GM18511 (cell line): ENCODE measurements at regions not wholly inside any gene's neighbourhood (a gene's known extent, or its start where the extent isn't known, plus 50 kb on each side); places are given as distances from the start of the nearest gene placed in this dataset.
"Not testable (repeated sequence)": the region's sequence is repeated elsewhere in the genome, so short reads cannot be mapped to it uniquely, and the experiment has no call there.

Experiments used
- ATAC-seq: cut with Tn5 transposase; IDR thresholded peaks from one replicate; pipeline ENCODE4 v1.9.1; 2021; ENCODE audit warnings: mild to moderate bottlenecking, moderate library complexity; ENCODE audit not compliant: unreplicated experiment

GRCh38 chr12:19624491-19624890, 185.2 kb downstream of the AEBP2 start:
- no peak for ATAC-seq

GRCh38 chr12:19625551-19625950, 186.3 kb downstream of the AEBP2 start:
- not testable (repeated sequence) for ATAC-seq

- ATAC-seq = no peak
These were observed 188.4 kb downstream of the AEBP2 start for GRCh38 chr12:19627719-19628118.

- no peak for ATAC-seq
These were observed 191.2 kb downstream of the AEBP2 start for GRCh38 chr12:19630536-19630935.

- ATAC-seq = no peak
These were observed 193.9 kb downstream of the AEBP2 start for GRCh38 chr12:19633194-19633593.

- no peak for ATAC-seq
These were observed 194.3 kb downstream of the AEBP2 start for GRCh38 chr12:19633641-19634040.

- no peak for ATAC-seq
These were observed 200.6 kb downstream of the AEBP2 start for GRCh38 chr12:19639781-19640415.

- no peak for ATAC-seq
These were observed 202.2 kb downstream of the AEBP2 start for GRCh38 chr12:19641235-19642080.

GRCh38 chr12:19642345-19642744, 203.1 kb downstream of the AEBP2 start:
- ATAC-seq = no peak

- no peak for ATAC-seq
These were observed 204.3 kb downstream of the AEBP2 start for GRCh38 chr12:19643635-19644034.

GRCh38 chr12:19644571-19644970, 205.3 kb downstream of the AEBP2 start:
- ATAC-seq = no peak

GRCh38 chr12:19645823-19646222, 206.5 kb downstream of the AEBP2 start:
- no peak for ATAC-seq

- no peak for ATAC-seq
These were observed 207.3 kb downstream of the AEBP2 start for GRCh38 chr12:19646599-19646998.

GRCh38 chr12:19647806-19648556, 208.7 kb downstream of the AEBP2 start:
- peak; percentile 56 for ATAC-seq

- no peak for ATAC-seq
These were observed 209.3 kb downstream of the AEBP2 start for GRCh38 chr12:19648591-19648990.

GRCh38 chr12:19652386-19652785, 213.1 kb downstream of the AEBP2 start:
- no peak for ATAC-seq

- ATAC-seq = no peak
These were observed 215.5 kb downstream of the AEBP2 start for GRCh38 chr12:19654650-19655376.

GRCh38 chr12:19657118-19657731, 217.9 kb downstream of the AEBP2 start:
- ATAC-seq = no peak

GRCh38 chr12:19657732-19658130, 218.4 kb downstream of the AEBP2 start:
- ATAC-seq = no peak

- no peak for ATAC-seq
These were observed 219.8 kb downstream of the AEBP2 start for GRCh38 chr12:19659086-19659485.

GRCh38 chr12:19659501-19659900, 220.2 kb downstream of the AEBP2 start:
- no peak for ATAC-seq
